PC-3 (cell line): ENCODE measurements at regions not wholly inside any gene's neighbourhood (a gene's known extent, or its start where the extent isn't known, plus 50 kb on each side); places are given as distances from the start of the nearest gene placed in this dataset.

Experiments
- ATAC-seq: fragments of 200-7000 bp; cut with Tn5 transposase; 2 replicates; pipeline ENCODE4 v1.9.1; 2020; ENCODE audit warnings: mild to moderate bottlenecking, moderate library complexity
- BruUV-seq: library from RNA; stranded (reverse); fragments of 400-500 nt; replicated peaks from 2 replicates; lab custom pipeline; 2021; lab: Mats Ljungman, UMichigan
- CTCF ChIA-PET: fragments of 300-600 bp; sonication (Branson Sonifier 250); formaldehyde crosslinking; loops from one replicate; lab custom pipeline; 2022; ENCODE audit warnings: antibody characterized with exemption; lab: Charles Lee
- POLR2A ChIA-PET: fragments of 300-600 bp; sonication (Branson Sonifier 250); formaldehyde crosslinking; loops from one replicate; lab custom pipeline; 2022; ENCODE audit warnings: antibody characterized with exemption; ENCODE audit not compliant: unreplicated experiment; lab: Charles Lee
- DNase-seq: peaks from one replicate; pipeline ENCODE4 v3.0.0-alpha.2; 2015
- H2AFZ ChIP-seq: fragments of 300-600 bp; sonication (generic); 2 replicates; pipeline ENCODE4 v1.6.0; 2016; ENCODE audit warnings: antibody characterized with exemption, low read length
- H3F3A ChIP-seq: fragments of 300-600 bp; sonication (generic); one replicate; pipeline ENCODE4 v1.6.0; 2017; ENCODE audit warnings: antibody characterized with exemption, low read length, control low read depth, mild to moderate bottlenecking; ENCODE audit not compliant: unreplicated experiment
- H3K27ac ChIP-seq: fragments of 300-600 bp; sonication (generic); 2 replicates; pipeline ENCODE4 v1.5.1; 2016; ENCODE audit warnings: mild to moderate bottlenecking, low read length
- H3K27me3 ChIP-seq: fragments of 300-600 bp; sonication (generic); 2 replicates; pipeline ENCODE4 v1.6.1; 2016; ENCODE audit warnings: low read length, mixed read lengths
- H3K36me3 ChIP-seq: fragments of 300-600 bp; sonication (generic); 2 replicates; pipeline ENCODE4 v1.6.1; 2016; ENCODE audit warnings: low read depth, mixed run types, low read length, mixed read lengths
- H3K4me1 ChIP-seq: fragments of 300-600 bp; sonication (generic); 2 replicates; pipeline ENCODE4 v1.5.1; 2016; ENCODE audit warnings: low read length; ENCODE audit not compliant: insufficient read depth
- H3K4me2 ChIP-seq: fragments of 300-600 bp; sonication (generic); 2 replicates; pipeline ENCODE4 v1.6.0; 2016; ENCODE audit warnings: low read length
- H3K4me3 ChIP-seq: fragments of 300-600 bp; sonication (generic); 2 replicates; pipeline ENCODE4 v1.5.1; 2016; ENCODE audit warnings: mild to moderate bottlenecking, low read length, mixed read lengths
- H3K79me2 ChIP-seq: fragments of 300-600 bp; sonication (generic); 2 replicates; pipeline ENCODE4 v1.6.1; 2017; ENCODE audit warnings: low read length, mixed read lengths
- H3K9ac ChIP-seq: fragments of 300-600 bp; sonication (generic); 2 replicates; pipeline ENCODE4 v1.6.0; 2016; ENCODE audit warnings: mild to moderate bottlenecking, low read length
- H3K9me2 ChIP-seq: fragments of 300-600 bp; sonication (generic); replicated peaks from 2 replicates; pipeline ENCODE4 v1.6.1; 2016; ENCODE audit warnings: mixed run types, low read length, mixed read lengths
- H3K9me3 ChIP-seq: fragments of 300-600 bp; sonication (generic); 2 replicates; pipeline ENCODE4 v1.6.1; 2016; ENCODE audit warnings: low read length, mixed read lengths
- H4K20me1 ChIP-seq: fragments of 300-600 bp; sonication (generic); 2 replicates; pipeline ENCODE4 v1.6.1; 2016; ENCODE audit warnings: low read length, mixed read lengths
- CTCF ChIP-seq: fragments of 300-600 bp; sonication (generic); conservative IDR thresholded peaks from 2 replicates; pipeline ENCODE4 v1.5.1; 2017; ENCODE audit warnings: antibody characterized with exemption, low read depth, mild to moderate bottlenecking, low read length
- EZH2 ChIP-seq: fragments of 300-600 bp; sonication (generic); IDR thresholded peaks from one replicate; pipeline ENCODE4 v1.6.1; 2017; ENCODE audit warnings: antibody characterized with exemption, mild to moderate bottlenecking, low read length; ENCODE audit not compliant: unreplicated experiment
- EZH2phosphoT487 ChIP-seq: fragments of 300-600 bp; sonication (generic); IDR thresholded peaks from 2 replicates; pipeline ENCODE4 v1.6.1; 2018; ENCODE audit warnings: mild to moderate bottlenecking, antibody characterized with exemption, low read length, borderline replicate concordance
- intact Hi-C: fragments of 100-400 bp; cut with micrococcal nuclease; formaldehyde crosslinking; loops from 2 replicates; pipeline ENCODE4 v1.9.0; 2023

- no peaks in the 10 kb centered on the region for H3K9me3 ChIP-seq
- no peaks in the 10 kb centered on the region for H3K9me2 ChIP-seq
- H4K20me1 ChIP-seq = no peaks in the 10 kb centered on the region
- no peaks in the 10 kb centered on the region for H3K4me1 ChIP-seq
- TF ChIP-seq EZH2 = no peak
- TF ChIP-seq EZH2phosphoT487 = no peak
- no peak for TF ChIP-seq CTCF
- H3F3A ChIP-seq = no peaks in the 10 kb centered on the region
- no peak overlapping the region for H3K4me3 ChIP-seq
- no peaks in the 10 kb centered on the region for H3K27me3 ChIP-seq
- no peak overlapping the region for H3K4me2 ChIP-seq
- ATAC-seq = no peak
- CTCF ChIA-PET = no interaction called here
- DNase-seq = no peak
- BruUV-seq = no TSS peak
- no peaks in the 10 kb centered on the region for H3K36me3 ChIP-seq
- POLR2A ChIA-PET = no interaction called here
- H3K79me2 ChIP-seq = no peaks in the 10 kb centered on the region
- no peak overlapping the region for H2AFZ ChIP-seq
- intact Hi-C loops = no loop called here
- H3K27ac ChIP-seq = no peak overlapping the region
- no peak overlapping the region for H3K9ac ChIP-seq
These were observed 476.9 kb downstream of the PDHA2 start for GRCh38 chr4:96316776-96317175.

GRCh38 chr4:96317891-96318290 lies 478.0 kb downstream of the PDHA2 start:
- no peak overlapping the region for H3K4me3 ChIP-seq
- no TSS peak for BruUV-seq
- no peaks in the 10 kb centered on the region for H4K20me1 ChIP-seq
- H3K4me1 ChIP-seq = no peaks in the 10 kb centered on the region
- TF ChIP-seq EZH2 (no peak), CTCF (no peak), EZH2phosphoT487 (no peak)
- no peaks in the 10 kb centered on the region for H3F3A ChIP-seq
- DNase-seq = no peak
- POLR2A ChIA-PET = no interaction called here
- H3K27ac ChIP-seq = no peak overlapping the region
- intact Hi-C loops = no loop called here
- no peak for ATAC-seq
- CTCF ChIA-PET = no interaction called here
- no peak overlapping the region for H3K9ac ChIP-seq
- H2AFZ ChIP-seq = no peak overlapping the region
- H3K79me2 ChIP-seq = no peaks in the 10 kb centered on the region
- no peaks in the 10 kb centered on the region for H3K27me3 ChIP-seq
- H3K9me2 ChIP-seq = no peaks in the 10 kb centered on the region
- no peaks in the 10 kb centered on the region for H3K9me3 ChIP-seq
- H3K4me2 ChIP-seq = no peak overlapping the region
- no peaks in the 10 kb centered on the region for H3K36me3 ChIP-seq

DNA sequence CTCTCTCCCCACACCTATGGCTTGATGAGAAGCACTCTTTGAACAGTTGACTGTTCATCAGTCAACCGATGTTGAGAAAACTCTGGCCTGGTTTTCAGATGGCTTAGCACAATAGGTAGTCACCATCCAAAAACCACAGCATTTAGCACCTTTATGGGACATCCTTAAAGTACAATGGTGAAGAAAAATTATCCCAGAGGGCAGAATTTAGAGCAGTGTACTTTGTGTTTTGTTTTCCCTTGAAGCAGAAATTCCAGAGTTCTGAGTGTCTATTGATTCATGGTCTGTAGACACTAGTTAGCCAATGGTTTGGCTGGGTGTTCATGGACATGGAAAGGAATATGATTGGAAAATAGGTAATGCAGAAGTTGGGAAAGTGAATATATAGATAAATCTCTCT lies 487.0 kb downstream of the PDHA2 start:
- CTCF ChIA-PET = no interaction called here
- BruUV-seq = no TSS peak
- intact Hi-C loops = no loop called here
- Histone ChIP-seq H3K9ac (no peak overlapping the region), H3K27ac (no peak overlapping the region), H3K9me2 (no peaks in the 10 kb centered on the region), H2AFZ (no peak overlapping the region), H3K4me3 (no peak overlapping the region), H3K36me3 (no peaks in the 10 kb centered on the region), H3F3A (no peaks in the 10 kb centered on the region), H3K79me2 (no peaks in the 10 kb centered on the region), H3K27me3 (no peaks in the 10 kb centered on the region), H3K4me1 (no peaks in the 10 kb centered on the region), H3K9me3 (no peaks in the 10 kb centered on the region), H4K20me1 (no peaks in the 10 kb centered on the region), H3K4me2 (no peak overlapping the region)
- POLR2A ChIA-PET = no interaction called here
- peak; percentile 13; the same call in 1 of the 2 replicates for ATAC-seq
- peak; percentile 39 for DNase-seq
- TF ChIP-seq CTCF = no peak
- no peak for TF ChIP-seq EZH2
- TF ChIP-seq EZH2phosphoT487 = no peak
